HG02885 (cell line): ENCODE measurements at regions not wholly inside any gene's neighbourhood (a gene's known extent, or its start where the extent isn't known, plus 50 kb on each side); places are given as distances from the start of the nearest gene placed in this dataset.

ENCODE experiments used
- ATAC-seq: cut with Tn5 transposase; IDR thresholded peaks from one replicate; pipeline ENCODE4 v1.9.1; 2021; ENCODE audit warnings: mild to moderate bottlenecking; ENCODE audit not compliant: unreplicated experiment, poor library complexity

DNA sequence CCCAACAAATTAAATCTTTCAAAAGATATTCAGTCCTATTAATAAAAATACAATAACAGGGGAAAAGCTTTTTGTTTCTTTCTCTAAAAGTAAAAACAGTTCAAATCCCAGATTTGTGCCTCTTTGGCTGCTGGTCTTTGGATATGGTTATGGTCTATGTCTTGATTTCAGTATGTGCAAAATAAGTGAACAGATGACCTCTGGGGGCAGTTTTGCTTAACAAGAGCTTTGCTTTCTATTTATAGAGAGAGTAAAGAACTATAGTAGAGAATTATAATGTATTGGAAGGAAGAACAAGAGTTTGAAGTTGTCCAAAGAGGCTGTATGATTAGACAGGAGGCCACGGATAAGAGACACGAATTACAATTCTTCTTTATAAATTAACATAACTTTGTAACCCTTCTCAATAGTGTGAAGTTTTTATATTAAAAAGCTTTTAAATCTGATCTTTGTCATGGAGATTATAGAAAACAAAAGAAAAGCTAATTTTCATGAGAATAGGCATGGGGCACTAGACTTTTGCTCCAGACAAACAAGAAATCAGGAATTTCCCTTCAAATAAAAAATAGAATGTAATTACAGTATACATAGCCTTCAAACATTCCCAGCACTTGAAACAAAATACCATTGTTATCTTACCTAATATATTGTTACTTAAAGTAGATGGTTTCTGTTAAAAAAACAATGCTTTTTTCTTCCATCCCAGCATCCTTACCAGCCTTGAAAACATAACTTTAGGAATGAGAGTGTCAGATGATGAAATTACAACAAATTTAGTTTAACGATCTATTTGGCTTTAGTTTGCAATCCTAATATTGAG lies 432.7 kb upstream of the ARHGEF26 start:
- no peak for ATAC-seq

DNA sequence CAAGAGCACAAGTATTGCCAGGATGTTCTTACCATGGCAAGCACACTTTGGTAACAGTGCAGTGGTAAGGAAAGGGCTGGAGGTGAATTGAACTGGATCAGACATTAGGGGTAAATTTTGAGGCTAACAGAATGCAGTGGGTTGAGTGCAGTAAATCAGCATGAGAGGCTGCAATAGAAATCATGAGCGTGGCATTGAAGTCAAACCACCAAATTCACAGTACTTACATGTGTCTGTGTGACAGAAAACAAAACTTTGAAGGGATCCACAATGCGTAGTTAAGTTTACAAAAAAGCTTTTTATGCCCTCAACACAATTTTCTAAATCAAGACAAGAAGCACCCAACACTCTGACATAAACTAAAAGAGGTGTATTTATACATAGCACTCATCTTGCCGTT lies 428.0 kb upstream of the ARHGEF26 start:
- ATAC-seq, result no peak

DNA sequence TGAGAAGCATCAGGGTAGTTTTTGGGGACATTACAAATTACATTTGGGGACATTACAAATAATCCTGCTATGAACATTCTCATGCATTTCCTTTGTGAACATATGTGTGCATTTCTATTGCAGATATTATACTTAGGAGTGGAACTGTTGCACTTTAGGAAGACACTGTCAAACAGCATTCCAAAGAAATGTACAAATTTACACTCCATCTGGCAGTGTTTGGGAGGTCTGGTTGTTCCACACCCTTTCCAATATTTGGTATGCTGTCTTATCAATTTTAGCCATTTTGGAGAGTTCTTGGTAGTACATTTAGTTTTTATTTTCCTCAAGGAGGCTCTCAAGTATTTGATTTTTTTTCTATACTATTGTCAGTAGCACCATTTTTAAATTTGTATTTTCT lies 419.1 kb upstream of the ARHGEF26 start:
- no peak for ATAC-seq

DNA sequence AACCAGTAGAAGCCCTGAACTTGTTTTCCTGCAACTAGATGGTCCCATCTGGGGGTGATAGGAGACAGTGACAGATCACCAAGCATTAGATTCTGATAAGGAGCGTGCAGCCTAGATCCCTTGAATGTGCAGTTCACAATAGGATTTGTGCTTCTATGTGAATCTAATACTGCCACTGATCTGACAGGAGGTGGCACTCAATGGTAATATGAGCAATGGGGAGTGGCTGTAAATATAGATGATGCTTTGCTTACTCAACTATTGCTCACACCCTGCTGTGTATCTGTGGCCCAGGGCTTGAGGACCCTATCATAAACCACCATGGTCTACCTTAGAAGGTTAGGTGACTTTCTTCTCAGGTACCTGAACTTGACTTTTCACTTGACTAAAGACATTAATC lies 417.1 kb upstream of the ARHGEF26 start:
- ATAC-seq, result no peak

DNA sequence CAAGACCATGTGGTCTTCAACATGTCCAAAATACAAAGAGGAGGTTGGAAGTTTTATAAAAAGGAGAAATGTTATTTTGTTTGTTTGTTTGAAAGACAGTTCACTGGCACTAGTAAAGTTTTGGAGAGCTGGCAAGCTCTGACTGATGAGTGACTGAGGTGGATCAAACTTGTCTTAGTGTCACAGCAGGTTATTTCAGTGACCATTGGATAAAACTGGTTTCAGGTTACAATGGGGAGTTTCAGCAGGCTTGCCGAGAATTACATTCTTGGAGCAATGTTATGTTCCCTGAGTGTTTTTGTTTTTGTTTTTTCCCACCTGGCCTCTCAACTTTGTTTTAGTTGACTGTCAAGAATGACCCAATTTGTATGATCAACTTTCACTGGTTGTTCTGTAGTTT lies 414.5 kb upstream of the ARHGEF26 start:
- ATAC-seq, result no peak

DNA sequence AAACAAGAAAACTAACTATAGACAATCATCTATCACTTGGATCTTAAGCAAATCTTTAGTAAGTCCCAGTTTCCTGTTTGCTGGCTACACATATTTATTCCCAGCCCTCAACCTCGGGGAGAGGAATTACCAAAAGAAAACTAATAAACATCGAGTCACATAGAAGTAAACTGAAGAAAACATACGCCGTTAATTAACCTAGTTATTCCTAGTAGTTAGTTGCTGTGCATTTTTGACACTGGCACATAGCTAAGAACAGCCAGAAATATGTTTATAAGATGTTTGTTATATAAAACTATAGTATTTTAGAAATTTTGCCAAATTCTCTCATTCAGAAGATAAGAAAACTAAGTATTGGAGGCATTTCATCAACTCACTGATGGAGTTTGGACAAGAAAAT lies 407.2 kb upstream of the ARHGEF26 start:
- no peak for ATAC-seq

DNA sequence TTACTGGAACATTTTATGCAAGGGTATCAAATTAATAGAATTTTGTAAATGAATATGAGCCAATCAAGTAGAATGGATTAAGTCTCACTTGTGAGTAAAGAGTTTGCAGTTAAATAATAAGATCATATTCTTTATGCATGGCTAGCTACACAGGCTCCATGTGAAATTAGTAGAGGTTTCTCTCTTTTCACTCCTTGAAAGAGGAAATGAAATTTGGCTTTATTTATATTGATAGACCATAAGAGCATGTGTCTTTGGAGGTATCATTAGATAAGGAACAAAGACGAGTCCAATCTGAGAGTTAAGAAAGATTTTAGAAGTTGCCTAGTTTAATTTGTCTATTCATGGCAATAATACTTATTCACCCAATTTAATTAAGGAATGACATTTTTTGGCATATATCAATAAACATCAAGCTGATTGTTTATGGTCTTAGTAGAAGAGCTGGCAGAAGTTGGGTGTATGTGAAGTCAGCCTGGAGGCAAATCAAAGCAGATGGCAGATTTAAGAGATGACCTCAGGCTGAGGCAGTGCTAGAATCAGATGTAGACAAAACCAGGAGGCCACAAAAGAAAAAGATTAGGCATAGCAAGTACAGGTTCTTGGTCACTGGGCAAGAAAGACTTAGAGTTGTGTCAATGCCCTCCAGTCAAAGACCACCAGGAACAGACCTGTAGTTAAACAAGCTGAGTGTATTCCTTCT lies 406.5 kb upstream of the ARHGEF26 start:
- ATAC-seq, result no peak

DNA sequence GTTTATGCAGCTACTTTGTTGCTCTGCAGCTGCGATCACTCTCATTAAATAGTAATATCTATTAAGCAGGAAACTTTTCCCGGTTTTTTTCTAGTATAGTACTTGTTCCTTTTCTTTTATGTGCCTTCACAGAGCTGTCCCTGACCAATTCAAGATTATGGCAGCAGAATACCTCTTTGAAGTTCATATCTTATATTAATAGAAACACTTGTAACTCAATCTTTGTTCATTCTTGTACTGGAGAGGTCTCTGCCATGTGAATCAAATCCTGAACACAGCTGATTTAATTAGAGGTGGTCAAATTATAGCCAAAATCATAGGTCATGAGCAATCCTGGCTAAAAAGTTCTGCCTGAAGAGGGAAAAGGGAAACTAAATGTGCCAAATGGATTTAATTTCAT lies 399.0 kb upstream of the ARHGEF26 start:
- ATAC-seq, result no peak

DNA sequence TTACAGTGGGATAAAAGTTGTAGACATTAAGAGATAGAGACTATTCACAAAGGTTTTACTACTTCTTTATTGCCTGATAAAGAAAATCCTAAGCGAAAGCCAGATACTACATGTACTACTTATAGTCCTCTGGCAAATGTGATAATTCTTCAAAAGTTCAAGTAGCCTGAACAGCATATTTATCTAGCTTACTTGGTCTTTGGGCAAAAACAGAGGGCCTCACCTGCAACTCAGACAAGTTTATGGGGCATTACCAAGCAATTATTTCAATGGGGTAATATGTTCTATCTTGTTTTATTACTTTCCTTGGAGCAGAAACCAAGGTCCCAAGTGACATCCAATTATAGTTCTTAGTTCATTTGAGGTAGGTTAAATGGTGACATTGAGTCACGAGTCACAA lies 390.1 kb upstream of the ARHGEF26 start:
- ATAC-seq, result no peak

DNA sequence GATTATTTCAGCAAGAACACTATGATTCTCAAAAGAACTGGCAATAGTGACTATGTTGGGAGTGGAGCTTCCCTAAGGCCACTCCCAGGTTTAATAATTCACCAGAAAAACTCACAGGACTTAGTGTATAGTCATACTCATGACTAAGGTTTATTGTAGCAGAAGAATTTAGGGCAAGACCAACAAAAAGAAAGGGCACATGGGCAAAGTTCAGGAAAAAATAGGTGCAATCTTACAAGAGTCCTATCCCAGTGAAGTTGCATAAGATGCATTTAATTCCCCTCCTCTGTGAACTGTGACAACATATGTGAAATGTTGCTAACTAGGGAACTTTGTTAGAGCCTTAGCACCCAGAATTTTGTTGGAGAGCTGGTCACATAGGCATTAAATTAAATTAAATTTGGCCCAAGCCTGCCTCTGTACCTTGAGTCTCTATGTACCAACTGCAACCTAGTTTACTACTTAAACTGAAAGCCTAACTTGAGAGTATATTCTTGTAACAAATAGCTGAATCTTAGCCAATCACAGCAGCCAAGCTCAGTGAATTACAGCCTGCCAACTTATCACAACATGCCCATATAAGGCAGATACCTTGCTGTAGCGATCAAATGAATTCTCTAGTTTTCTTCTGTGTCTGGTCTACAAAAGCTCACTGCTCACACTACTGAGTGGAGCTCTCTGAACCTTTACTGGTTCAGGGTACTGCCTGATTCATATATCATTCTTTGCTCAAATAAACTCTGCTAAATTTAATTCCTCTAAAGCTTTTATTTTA lies 386.2 kb upstream of the ARHGEF26 start:
- ATAC-seq, result no peak

DNA sequence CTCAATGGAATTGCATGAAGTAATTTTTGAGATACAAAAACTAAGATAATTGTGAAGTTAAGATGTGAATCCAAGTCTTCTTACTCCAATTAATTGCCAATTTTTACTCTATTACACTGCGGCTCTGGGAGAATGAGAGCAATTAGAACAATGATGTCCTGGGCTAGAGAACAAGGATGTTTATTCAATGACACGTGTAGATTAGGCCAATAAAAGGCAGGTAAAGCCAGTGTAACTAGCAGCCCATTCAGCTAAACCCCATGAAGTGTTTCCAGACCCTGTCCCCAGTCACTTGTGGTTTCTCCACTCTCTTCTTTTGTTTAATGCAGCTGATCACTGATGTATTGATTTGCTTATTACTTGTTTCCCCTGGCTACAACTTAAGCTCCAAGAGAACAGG lies 381.1 kb upstream of the ARHGEF26 start:
- ATAC-seq, result no peak

DNA sequence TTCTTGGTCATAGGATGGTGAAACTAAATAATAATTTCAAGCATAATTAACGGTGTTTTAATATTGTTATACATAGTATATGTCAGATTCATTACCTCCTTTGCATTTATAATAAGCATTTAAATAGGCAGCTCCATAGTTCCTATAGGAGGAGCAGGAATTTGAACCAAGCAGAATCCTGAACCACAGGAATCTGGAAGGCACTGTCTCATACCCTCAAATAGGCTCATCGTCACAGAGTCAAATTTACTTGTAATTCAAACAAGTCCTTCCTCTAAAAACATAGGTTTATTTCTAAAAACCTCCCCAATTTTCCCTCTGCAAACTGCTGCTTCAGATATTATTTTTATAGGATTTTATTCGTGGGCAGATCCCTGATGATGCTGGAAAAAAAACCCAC lies 376.3 kb upstream of the ARHGEF26 start:
- no peak for ATAC-seq

DNA sequence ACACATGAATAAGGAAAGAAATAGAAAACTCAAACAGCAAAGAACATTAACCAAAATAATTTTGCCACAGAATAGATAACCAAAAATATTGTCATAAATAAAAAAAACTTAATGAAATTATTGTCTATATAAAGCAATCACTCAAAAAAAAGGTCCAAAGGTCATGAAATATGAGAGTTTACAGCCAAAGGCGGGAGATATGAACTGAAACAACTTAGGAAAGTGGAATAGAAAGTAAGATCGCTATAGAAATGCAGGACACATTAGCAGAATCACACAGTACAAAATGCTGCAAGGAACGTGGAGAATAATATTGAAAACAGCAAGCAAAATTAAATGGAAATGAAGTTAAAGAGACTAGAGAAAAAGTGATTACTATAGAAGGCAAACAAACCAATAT lies 375.0 kb upstream of the ARHGEF26 start:
- no peak for ATAC-seq

DNA sequence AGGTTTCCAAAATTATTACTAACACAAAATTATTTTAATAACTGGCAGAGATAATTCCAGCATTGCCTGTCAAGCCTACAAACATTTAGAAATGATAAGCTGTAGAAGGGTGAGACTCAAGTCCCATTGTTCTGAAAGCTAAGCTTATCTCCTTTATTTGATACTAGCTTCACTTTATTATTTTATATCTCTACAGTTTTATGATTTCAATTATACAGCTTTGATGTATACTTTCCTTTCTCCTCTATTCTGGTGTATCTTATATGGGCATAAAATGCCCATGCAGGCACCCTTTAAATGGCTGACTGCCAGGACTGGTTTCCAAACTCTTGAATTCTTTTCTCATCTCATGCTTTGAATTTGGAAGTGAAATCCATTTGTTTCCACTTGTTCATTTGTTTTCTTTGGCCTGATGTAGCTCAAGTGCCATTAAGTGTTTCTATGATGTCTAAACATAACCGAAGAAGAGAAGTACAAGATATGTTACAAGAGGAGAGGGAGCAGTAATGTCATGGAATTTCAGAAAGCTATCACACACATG lies 372.1 kb upstream of the ARHGEF26 start:
- no peak for ATAC-seq

DNA sequence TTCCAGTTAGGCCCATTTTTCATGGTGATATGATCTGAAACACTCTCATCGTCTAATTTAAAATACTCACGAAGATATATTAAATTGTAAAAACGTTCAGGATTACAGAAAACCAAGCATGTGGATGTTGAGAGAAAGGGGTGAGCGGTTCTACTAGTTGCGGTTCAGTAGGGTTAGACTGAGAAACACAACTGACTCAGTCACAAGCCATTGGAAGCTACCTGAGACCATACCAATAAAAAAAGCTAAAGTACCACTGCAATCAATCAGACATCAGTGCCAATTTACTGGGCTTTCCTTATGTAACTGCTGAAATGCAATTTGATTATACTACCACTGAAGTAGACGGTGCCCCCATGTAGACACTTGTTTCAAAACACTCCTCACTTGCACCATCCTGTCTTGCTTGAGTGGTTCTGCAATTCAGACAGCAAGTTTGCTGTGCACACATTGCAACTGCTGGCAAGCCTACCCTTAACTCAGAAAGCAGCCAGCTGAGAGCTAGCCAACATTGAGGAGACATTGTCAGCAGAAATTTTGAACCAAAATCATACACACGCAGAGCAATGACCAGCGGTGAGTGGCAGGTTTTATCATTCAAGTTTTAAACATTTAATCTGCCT lies 368.7 kb upstream of the ARHGEF26 start:
- ATAC-seq, result no peak

DNA sequence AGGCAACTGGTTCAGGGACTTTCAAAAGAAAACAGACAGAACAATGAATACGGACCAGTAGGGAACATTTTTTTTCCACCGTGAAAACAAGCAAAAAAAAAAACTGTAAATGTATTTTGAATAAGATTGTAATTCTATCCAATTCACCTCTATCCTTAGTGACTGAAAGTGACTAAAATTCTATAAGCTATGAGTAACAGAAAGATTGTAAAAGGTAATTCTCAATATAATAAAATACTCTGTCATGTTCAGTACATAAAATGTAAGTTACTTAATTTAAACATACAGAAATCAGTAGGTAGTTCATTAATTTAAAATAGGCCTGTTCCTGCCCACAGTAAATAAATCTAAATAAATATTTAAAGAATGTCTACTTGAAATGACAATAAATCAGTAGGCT lies 368.2 kb upstream of the ARHGEF26 start:
- ATAC-seq, result no peak

DNA sequence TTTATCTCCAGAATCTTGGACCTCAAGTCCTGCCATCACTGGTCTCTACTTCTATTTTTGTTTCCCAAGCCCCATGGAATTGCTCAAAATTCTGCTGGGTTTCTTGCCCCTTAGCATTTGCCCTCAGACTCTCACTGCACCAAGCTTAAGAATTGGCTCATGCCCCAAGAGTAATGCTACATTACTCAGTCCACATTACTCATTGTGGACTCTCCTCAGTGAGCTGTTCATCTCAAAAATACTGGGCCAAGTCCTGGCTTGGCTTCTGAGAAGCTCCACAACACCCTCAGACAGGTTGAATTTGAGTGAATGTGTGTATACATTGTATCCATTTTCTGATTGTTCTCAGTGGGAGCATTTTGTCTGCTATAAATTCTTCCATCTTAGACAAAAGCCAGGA lies 364.4 kb upstream of the ARHGEF26 start:
- ATAC-seq, result no peak

DNA sequence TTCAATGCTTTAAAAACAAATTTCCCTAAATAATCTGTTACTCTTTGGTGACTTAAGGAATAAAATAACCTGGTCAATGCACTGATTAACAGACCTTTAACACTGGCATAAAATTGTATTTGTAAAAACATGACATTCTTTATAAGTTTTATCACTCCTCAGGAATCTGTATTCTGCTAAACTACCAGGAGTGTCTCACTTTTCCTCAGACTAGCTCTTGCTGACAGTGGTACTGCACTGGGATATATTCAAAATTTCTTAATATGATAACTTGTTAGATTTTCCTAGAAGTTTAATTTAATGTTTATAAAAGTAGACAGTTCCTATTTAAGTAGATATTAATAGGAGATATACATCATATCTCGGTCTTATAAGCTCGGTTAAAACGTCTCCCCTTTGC lies 363.4 kb upstream of the ARHGEF26 start:
- no peak for ATAC-seq

DNA sequence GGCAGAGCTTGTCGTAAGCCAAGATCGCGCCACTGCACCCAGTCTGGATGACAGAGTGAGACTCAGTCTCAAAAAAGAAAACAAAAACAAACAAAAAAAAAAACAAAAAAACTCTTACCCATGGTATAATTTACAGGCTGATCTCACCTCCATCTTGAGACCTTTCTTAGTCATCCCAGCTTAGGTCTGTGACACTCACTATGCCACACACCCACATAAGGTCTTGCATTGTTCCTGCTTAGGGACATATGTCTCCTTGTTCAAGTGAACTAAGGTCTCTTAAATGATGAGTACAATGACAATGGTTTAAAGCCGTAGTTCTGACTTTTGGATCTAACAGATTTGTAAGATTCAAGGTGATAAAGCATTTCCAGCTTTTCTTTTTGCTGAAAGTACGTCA lies 360.2 kb upstream of the ARHGEF26 start:
- no peak for ATAC-seq

DNA sequence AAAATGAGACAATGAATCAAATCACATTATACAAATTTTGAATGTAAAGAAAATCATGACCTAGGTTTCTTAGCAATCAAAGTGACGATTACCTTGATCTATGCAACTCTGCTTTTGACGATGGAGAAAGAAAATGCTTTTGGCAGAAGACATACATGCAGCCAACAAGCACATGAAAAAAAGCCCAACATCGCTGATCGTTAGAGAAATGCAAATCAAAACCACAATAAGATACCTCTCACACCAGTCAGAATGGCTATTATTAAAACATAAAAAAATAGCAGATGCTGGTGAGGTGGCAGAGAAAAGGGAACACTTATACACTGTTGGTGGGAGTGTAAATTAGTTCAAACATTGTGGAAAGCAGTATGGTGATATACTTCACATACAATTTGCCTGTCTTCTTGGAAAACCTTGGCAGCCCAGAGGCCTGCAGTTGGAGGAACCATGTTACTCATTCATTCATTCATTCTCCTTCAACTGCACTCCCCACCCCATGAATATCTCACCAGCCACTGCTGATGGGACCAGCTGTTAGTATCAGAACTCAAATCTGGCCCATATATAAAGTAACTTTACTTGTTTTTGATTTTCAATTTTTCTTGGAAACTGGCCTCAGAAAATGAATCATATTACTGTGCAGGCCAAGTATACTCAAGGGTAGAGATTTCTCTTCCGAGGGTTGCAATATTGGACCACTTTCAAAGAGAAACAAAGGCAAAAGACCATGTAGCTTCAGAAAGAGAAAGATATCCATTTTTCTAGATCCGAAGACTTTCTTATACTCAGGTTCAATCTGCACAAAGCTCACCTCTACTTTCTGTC lies 358.6 kb upstream of the ARHGEF26 start:
- no peak for ATAC-seq
